Cardiac muscle cell (in vitro differentiated cells and primary cell): ENCODE measurements at regions not wholly inside any gene's neighbourhood (a gene's known extent, or its start where the extent isn't known, plus 50 kb on each side); places are given as distances from the start of the nearest gene placed in this dataset.

ENCODE experiments used
- DNase-seq, 2 donors: peaks; one replicate each; pipeline versions ENCODE4 v3.0.0 to v3.0.0-alpha.2; 2010 to 2017; ENCODE audit warnings: low read depth in 1 of 2, low spot score in 1 of 2
- H3K27ac ChIP-seq: fragments of 200-600 bp; sonication (generic); 2 replicates; pipeline ENCODE4 v1.5.1; 2016
- H3K27me3 ChIP-seq: fragments of 200-600 bp; sonication (generic); 2 replicates; pipeline ENCODE4 v1.6.0; 2016; ENCODE audit warnings: control low read depth
- H3K36me3 ChIP-seq: fragments of 200-600 bp; sonication (generic); 2 replicates; pipeline ENCODE4 v1.5.1; 2016; ENCODE audit warnings: control low read depth
- H3K4me1 ChIP-seq: fragments of 200-600 bp; sonication (generic); 2 replicates; pipeline ENCODE4 v1.8.1; 2017; ENCODE audit warnings: low read depth, mild to moderate bottlenecking, mixed run types
- H3K4me3 ChIP-seq: fragments of 200-600 bp; sonication (generic); 2 replicates; pipeline ENCODE4 v1.5.1; 2016; ENCODE audit warnings: mild to moderate bottlenecking
- H3K9me3 ChIP-seq: fragments of 200-600 bp; sonication (generic); 2 replicates; pipeline ENCODE4 v1.5.1; 2017; ENCODE audit warnings: low read depth, mild to moderate bottlenecking, control low read depth
- TF ChIP-seq, protein P1 (sequence below): IDR thresholded peaks from 2 replicates; pipeline ENCODE4 v1.5.1; 2012; ENCODE audit warnings: low read depth, mild to moderate bottlenecking, low read length

DNA sequence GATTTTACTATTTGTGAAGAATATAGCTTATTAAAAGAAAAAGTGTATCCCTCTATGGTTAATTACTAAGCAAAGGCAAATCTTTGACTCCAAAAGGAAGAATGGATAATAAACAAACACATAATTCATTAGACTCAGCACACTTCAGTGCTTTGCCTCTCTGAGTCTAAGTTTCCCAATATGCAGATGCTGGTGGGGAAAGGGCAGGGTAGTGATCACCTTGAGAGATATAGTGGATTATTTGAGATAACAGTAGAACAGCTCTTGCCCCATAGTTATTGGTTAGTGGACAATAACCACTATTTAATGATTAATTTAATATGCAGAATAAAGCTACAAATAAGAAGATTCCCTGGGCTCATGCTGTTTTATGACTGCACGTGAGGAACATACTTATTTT lies 98.2 kb upstream of the SLC8A1 start:
- Histone ChIP-seq H3K27me3 (no peaks in the 10 kb centered on the region), H3K27ac (no peak overlapping the region), H3K4me3 (no peak overlapping the region), H3K36me3 (no peaks in the 10 kb centered on the region), H3K4me1 (peaks cover 39% of the 10 kb centered on the region), H3K9me3 (no peaks in the 10 kb centered on the region)
- TF ChIP-seq, protein P1, sequence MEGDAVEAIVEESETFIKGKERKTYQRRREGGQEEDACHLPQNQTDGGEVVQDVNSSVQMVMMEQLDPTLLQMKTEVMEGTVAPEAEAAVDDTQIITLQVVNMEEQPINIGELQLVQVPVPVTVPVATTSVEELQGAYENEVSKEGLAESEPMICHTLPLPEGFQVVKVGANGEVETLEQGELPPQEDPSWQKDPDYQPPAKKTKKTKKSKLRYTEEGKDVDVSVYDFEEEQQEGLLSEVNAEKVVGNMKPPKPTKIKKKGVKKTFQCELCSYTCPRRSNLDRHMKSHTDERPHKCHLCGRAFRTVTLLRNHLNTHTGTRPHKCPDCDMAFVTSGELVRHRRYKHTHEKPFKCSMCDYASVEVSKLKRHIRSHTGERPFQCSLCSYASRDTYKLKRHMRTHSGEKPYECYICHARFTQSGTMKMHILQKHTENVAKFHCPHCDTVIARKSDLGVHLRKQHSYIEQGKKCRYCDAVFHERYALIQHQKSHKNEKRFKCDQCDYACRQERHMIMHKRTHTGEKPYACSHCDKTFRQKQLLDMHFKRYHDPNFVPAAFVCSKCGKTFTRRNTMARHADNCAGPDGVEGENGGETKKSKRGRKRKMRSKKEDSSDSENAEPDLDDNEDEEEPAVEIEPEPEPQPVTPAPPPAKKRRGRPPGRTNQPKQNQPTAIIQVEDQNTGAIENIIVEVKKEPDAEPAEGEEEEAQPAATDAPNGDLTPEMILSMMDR = no peak
- DNase-seq = no peak

DNA sequence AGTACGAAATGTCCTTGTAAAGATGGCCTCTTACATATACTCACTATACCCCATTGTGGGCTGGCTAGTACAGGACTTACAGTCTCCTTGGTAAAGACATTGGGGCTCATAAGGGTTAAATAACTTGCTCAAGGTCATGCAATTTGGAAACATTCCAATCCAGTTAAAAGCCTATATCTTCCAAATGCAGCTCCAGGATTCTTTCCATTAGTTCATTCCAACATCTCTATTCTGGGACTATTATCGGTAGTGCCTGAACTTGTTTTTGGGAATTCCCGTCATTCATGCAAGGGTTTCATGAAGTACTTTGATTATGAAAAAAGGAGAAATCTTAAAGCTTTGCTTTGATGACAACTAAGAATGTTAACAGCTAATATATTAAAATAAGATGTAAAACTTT lies 99.2 kb upstream of the SLC8A1 start:
- H3K27ac ChIP-seq = peak overlapping the region; percentile 47
- no peaks in the 10 kb centered on the region for H3K9me3 ChIP-seq
- H3K36me3 ChIP-seq = no peaks in the 10 kb centered on the region
- peaks cover 34% of the 10 kb centered on the region for H3K4me1 ChIP-seq
- no peak overlapping the region for H3K4me3 ChIP-seq
- TF ChIP-seq, protein P1 = no peak
- no peaks in the 10 kb centered on the region for H3K27me3 ChIP-seq
- DNase-seq = peak in 1 of 2 donors; percentile 36

DNA sequence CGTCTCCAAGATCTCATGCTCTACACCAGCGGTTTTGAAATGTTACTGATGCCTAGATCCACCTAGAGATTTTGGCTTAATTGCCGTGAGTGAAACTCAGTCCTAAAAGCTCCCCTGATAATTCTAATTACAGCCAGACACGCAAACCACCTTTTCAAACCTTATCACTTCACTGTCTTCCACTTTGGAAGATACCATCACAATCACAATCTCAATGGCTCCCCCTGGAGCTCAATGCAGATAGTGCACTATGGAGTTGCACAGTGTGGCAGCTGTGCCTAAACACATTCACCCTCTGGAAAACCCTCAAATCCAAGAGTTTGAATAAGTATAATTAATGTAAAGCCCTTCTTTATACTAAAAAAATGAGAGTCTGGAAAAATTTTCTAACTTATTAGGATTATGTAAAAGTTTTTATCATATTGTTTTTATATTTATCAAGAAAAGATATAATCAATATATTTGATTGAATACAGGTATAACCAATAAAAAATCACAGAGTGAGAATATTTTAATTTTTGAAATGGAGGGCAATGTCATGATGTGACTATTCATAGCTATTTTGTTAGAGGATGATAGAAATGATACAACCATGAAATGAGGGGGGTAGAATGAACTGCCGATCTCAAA lies 102.9 kb upstream of the SLC8A1 start:
- Histone ChIP-seq H3K36me3 (no peaks in the 10 kb centered on the region), H3K4me3 (no peak overlapping the region), H3K4me1 (peaks cover 34% of the 10 kb centered on the region), H3K9me3 (no peaks in the 10 kb centered on the region), H3K27me3 (no peaks in the 10 kb centered on the region), H3K27ac (no peak overlapping the region)
- TF ChIP-seq, protein P1 = peak; percentile 93
- DNase-seq = peak; percentile 66 to 72

DNA sequence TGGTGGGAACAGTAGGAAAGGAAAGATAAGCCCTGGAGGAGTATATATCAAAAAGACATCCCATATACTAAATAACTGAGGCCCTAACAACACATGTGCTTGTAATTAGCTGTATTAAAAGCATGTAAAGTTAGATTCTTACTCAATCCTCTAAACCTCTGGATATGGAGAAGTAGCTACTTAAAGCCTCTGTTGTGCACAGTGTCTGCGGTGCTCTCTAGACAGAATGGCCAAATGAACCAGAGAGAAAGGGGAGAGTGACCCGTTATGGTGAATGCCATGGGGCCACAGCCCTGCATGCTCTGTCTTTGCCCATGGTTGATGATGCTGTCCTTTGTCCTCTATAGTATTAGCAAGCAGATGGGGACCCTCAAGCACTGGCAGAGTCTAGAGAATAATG lies 104.4 kb upstream of the SLC8A1 start:
- Histone ChIP-seq H3K9me3 (no peaks in the 10 kb centered on the region), H3K4me1 (peaks cover 27% of the 10 kb centered on the region), H3K36me3 (no peaks in the 10 kb centered on the region), H3K27ac (no peak overlapping the region), H3K27me3 (no peaks in the 10 kb centered on the region), H3K4me3 (no peak overlapping the region)
- no peak for DNase-seq
- TF ChIP-seq, protein P1 = no peak

DNA sequence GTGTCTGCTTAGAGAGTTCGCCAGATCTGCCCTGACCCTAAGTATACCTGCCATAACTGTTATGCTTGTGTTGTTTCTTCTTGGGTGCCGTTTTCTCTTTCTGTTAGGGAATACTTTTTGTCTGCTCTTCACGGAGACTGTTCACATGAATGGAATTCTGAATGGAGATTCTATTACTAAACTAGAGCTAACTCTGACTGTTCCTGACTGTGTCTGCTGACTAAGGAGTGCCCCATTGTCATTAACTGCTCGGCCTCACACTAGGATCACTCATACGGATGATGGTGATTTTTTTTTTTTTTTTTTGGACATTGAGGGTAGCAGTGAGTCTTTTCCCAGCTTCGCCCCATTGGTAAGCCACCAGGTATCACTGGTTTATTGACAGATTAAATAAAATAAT lies 104.8 kb upstream of the SLC8A1 start:
- DNase-seq = no peak
- peaks cover 22% of the 10 kb centered on the region for H3K4me1 ChIP-seq
- H3K4me3 ChIP-seq = no peak overlapping the region
- H3K27ac ChIP-seq = no peak overlapping the region
- H3K36me3 ChIP-seq = no peaks in the 10 kb centered on the region
- TF ChIP-seq, protein P1 = no peak
- H3K9me3 ChIP-seq = no peaks in the 10 kb centered on the region
- no peaks in the 10 kb centered on the region for H3K27me3 ChIP-seq
